Mammary epithelial cell (primary cell): ENCODE measurements at regions not wholly inside any gene's neighbourhood (a gene's known extent, or its start where the extent isn't known, plus 50 kb on each side); places are given as distances from the start of the nearest gene placed in this dataset.

ENCODE experiments used
- CTCF ChIP-seq, 2 donors: IDR thresholded peaks in 1 of 2; conservative IDR thresholded peaks in 1 of 2; 2 replicates each; pipeline ENCODE4 v1.5.1; 2011 to 2012; ENCODE audit warnings: inconsistent platforms in 2 of 2, low read length in 2 of 2, mild to moderate bottlenecking in 2 of 2, control low read depth in 1 of 2, low read depth in 1 of 2; ENCODE audit not compliant: insufficient read depth in 1 of 2; ENCODE audit errors: extremely low read depth in 1 of 2
- EZH2 ChIP-seq: IDR thresholded peaks from 2 replicates; pipeline ENCODE4 v1.6.1; 2012; ENCODE audit warnings: low read length, inconsistent platforms, borderline replicate concordance

GRCh38 chr9:86816366-86816765 is 130.9 kb downstream of the GAS1 start:
- TF ChIP-seq CTCF (conservative IDR thresholded peaks at IDR 0.05 in 1 of 2, IDR thresholded peaks at IDR 0.05 in 1 of 2; ENCODE audit: extremely low read depth in 1 of 2, insufficient read depth in 1 of 2, low read depth in 1 of 2, low read length in 2 of 2) (no peak), EZH2 (no peak)
